ENCODE measurements at regions not wholly inside any gene's neighbourhood (a gene's known extent, or its start where the extent isn't known, plus 50 kb on each side); places are given as distances from the start of the nearest gene placed in this dataset.

DNA sequence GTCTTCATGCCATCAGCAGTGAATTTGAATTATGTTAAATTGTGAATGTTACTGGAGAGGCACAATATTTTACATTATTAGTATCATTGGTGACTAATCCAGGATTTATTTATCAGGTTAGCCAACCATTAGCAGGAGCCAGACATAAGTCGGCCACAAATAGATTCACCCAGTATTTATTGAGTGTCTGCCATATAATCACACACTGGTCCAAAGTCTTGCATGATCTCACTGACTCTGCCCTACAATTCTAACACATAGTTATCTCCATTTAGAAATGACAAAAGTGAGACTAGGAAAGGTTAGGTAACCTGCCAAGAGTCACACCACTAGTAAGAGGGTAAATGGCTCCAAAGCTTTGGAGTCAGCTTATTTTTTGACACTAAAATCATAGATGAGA, 179.6 kb downstream of the BLID start:
- TF ChIP-seq, protein P1, sequence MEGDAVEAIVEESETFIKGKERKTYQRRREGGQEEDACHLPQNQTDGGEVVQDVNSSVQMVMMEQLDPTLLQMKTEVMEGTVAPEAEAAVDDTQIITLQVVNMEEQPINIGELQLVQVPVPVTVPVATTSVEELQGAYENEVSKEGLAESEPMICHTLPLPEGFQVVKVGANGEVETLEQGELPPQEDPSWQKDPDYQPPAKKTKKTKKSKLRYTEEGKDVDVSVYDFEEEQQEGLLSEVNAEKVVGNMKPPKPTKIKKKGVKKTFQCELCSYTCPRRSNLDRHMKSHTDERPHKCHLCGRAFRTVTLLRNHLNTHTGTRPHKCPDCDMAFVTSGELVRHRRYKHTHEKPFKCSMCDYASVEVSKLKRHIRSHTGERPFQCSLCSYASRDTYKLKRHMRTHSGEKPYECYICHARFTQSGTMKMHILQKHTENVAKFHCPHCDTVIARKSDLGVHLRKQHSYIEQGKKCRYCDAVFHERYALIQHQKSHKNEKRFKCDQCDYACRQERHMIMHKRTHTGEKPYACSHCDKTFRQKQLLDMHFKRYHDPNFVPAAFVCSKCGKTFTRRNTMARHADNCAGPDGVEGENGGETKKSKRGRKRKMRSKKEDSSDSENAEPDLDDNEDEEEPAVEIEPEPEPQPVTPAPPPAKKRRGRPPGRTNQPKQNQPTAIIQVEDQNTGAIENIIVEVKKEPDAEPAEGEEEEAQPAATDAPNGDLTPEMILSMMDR (optimal IDR thresholded peaks at IDR 0.05 in 1 of 3, IDR thresholded peaks at IDR 0.05 in 1 of 3, conservative IDR thresholded peaks at IDR 0.05 in 1 of 3; ENCODE audit: extremely low read depth in 1 of 3, insufficient read depth in 2 of 3, low read length in 3 of 3) = no peak
- TF ChIP-seq EZH2 (IDR thresholded peaks at IDR 0.05; ENCODE audit: low read length) = no peak

Measured in keratinocyte (primary cell).